HK-2 (cell line): ENCODE measurements at regions not wholly inside any gene's neighbourhood (a gene's known extent, or its start where the extent isn't known, plus 50 kb on each side); places are given as distances from the start of the nearest gene placed in this dataset.
A peak's percentile ranks its signal among the peaks of the same experiment; 100 is the strongest.

Experiments used
- DNase-seq: peaks from one replicate; pipeline ENCODE4 v3.0.0-alpha.2; 2018; ENCODE audit not compliant: unreplicated experiment

DNA sequence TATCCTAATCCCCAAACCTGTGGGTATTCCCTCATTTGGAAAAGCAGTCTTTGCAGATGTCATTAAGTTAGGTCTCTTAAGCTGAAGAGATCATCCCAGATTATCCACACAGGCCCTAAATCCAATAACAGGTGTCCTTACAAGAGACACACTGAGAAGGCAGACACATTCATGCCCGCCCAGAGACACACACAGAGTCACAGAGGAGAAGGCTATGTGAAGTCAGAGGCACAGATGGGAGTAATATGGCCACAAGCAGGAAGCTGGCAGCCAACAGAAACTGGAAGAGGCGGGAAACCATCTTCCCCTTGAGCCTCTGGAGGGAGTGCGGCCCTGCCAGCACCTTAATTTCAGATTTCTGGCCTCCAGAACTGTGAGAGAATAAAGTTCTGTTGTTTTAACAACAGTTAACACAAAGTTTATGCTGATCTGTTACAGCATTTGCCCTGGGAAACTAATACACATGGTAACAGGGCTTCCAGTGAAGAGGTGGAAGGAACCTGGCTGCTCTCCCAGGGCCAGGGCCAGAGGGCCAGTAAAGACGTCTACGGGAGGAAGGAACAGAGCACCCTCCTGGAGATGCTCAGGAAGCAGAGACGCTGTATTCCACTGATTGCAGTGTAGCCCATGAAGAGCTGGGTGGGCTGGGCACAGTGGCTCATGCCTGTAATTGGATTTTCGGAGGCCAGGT lies 217.5 kb downstream of the GLI2 start:
- no peak for DNase-seq

DNA sequence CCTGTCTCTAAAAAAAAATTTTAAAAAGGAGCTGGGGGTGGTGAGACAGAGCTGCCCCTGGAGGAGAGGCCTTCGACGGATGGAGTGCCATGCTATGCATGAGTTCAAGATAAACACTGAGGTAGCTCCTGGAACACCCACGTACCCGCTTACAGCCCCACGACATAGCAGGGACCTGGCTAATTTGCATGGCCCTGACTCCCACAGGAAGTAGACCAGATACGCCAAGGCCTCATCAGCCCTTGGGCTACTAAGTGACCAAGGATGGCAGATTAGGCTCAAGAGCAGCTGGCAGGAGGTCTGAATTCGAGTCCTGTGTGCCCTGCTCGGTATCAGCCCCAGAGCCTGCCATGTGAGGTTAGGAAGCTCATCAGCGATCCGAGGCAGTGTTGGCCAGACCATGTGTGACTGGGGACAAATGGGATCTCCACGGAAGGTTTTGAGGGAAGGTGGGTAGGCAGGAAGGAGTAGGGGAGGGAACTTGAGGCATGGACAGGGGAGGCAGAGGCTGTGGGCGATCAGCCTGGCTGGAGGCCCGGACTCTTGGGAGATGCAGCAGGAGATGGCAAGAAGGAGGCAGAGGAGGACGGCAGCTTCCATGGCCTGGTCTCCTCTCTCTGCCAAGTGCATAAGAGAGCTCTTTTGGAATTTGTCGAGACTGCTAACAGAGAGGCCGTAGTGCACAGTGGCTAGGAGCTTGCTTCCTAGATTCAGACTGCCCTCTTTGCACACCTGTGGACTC lies 218.3 kb downstream of the GLI2 start:
- DNase-seq: no peak

DNA sequence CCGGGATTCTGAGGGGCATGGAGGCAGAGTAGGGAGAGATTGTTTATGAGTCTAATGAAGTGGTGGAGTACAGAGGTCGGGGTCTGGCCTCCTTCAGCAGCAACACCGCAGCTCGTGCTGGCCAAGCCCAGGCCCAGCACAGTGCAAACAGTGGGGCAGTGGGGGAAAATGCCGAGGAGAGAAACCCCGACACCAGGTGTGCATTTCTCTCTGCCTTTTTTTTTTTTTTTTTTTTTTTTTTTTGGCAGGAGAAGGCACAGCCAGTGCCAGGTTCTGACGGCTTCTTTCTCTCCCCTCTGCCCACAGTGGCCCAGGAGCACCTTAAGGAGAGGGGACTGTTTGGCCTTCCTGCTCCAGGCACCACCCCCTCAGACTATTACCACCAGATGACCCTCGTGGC lies 219.3 kb downstream of the GLI2 start:
- DNase-seq: no peak

DNA sequence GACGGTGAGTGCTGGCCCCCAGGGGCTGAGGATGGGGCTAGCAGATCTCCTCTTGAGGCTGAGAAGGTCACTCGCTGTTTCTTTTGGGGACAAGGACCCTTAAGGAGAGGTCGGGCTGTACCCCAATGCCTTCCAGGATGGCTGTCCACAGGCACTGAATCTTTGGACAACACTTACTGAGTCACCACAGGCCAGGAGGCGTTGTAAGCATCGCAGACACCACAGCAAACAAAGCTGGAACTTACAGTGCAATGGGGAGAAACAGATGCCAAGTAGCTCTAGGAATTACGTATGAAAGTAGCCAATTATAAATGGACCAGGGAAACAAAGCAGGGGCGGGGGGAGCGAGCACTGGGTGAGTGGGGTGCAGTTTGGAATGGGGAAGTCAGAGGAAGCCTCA lies 219.8 kb downstream of the GLI2 start:
- DNase-seq: no peak

DNA sequence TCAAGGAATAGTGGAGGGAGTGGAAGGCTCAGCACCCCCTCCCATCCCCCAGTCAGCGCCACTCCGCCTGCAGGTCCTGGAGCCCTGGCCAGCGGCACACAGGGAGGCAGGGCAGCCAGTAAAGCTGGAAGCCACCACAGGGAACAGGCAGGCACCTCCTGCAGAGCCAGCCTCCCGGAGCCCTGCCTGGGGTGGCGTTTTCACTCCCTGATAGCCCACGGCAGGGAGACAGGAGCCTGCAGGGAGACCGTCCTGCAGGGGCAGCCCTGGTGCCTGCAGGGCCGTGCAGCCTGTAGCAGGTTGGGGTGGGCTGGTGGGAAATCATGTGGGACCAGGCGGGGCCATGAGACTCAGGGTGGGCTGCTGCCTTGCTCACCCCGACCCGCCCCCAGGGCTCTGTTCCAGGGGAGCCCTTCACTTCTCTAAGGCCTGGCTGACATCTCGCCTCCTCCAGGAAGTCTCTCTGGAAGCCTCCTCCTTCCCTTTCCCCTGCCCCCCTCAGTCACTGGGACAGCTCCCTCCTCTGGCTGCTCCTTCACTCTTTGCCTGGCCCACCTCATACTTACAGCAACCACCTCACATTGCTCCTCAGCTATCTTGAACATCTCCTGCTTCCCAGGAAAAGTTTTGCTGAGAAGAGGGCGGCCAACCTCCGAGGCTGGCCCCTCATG lies 221.0 kb downstream of the GLI2 start:
- no peak for DNase-seq

DNA sequence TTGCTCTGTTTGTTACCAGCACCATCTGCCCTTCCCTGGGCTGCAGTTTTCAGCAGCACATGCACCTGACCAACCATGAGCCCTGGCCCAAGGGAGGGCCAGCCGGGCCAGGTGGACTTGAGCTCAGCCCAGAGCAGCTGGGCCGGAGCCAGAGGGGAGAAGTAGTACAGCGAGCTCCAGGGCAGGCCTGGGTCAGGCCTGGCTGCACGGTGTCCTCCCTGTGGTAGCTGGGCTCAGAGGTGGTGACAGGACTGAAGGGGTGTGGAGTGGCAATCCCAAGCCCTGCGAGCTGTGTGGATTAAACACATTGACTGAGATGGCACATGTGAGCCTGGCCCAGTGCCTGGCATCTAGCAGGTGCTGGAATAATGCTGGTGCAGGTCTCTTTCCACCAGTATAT lies 222.2 kb downstream of the GLI2 start:
- DNase-seq: no peak

DNA sequence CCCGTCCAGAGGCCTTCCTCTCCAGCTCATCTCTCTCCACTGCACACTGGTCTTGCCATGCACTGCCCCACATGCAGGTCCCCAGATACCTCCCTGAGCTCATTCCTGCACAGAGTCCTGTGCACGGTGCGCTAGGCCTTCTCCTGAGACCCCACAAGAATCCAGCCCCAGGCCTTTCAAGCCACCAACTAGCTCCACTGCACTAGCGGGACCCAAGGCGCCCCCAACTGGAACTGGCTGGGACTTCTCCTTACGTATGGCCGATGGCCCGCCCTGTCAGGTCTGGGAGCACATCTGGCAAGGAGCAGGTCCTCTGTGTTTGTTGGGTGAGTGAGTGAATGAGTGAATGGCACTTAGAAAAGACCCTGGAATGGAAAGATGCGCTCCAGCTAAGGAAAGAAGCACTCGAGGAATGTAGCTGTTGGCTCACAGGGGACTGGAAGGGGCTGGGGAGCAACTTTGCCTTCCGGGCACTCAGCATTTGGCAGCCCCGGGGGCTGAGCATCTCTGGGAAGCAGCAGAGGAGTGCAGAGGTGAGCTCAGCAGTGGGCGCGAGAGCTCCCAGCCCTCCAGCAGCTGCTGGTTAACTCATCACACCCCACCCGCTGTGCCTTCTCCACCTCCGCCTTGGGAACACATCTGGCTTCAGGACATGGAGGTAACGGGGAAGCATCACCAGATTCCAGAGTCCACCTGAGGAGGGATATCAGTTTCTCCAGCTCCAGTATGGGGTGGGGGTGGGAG lies 223.1 kb downstream of the GLI2 start:
- no peak for DNase-seq

DNA sequence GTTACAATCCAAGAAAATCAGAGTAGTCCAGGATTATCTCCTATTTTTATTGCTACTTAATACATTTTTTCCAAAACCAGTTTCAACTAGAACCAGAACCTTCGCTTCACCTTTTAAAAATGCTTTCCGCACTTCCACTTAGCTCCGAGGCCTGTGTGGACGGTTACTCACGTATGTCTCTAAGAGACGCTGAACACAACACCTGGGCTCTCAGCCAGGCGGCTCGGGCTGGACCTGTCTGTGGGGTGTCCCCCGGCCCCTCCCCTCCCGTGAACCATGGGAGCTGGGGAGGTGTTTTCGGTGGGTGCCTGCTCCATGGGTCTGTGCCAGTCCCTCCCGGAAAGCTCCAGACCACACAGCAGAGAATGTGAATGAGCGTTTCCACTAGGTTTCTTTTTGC lies 223.8 kb downstream of the GLI2 start:
- DNase-seq: no peak

DNA sequence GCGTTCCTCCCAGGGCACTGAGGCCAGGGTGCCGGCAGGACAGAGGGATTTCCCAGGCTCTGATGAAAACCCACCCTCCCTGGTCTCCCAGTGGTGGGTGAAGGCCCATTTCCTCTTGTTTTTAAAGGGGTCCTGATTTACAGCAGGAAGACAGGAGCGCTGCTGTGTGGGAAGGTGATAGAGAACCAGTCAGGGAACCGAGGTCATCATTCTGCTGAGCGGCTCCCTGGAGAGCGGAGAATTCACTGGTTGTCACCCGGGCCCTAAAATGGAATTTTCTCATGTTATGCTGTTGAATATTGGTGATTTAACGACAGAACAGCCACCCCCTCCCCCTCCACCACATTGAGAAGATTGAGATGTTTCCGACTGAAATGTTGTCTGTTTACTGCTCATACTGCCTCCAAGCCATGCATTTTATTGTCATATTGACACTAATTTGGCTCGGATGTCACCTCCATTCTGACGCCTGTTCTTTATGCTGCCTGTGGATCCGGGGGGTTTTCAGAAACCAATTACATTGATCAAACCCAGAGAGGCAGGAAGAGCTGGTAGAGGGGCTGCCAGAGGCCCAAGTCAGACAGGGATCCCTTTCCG lies 225.2 kb downstream of the GLI2 start:
- no peak for DNase-seq

DNA sequence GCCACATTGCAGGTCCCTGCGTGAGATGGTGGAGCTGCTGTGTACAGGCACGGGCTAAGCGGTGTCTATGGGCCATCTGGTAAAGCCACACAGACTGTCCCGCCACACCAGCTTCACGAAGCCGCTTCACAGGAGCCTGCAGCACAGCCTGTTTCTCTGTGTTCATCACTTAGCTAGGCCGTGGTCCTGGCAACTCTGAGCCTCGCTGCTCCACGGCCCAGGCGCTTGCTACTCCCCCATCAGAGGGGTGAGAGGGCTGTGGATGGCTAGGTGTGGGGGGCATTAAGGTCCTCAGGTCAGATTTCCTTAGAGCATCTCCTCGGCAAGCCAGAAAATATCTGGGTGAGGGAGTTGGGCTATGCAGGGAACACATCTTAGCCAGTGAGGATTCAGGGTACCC lies 225.7 kb downstream of the GLI2 start:
- no peak for DNase-seq

DNA sequence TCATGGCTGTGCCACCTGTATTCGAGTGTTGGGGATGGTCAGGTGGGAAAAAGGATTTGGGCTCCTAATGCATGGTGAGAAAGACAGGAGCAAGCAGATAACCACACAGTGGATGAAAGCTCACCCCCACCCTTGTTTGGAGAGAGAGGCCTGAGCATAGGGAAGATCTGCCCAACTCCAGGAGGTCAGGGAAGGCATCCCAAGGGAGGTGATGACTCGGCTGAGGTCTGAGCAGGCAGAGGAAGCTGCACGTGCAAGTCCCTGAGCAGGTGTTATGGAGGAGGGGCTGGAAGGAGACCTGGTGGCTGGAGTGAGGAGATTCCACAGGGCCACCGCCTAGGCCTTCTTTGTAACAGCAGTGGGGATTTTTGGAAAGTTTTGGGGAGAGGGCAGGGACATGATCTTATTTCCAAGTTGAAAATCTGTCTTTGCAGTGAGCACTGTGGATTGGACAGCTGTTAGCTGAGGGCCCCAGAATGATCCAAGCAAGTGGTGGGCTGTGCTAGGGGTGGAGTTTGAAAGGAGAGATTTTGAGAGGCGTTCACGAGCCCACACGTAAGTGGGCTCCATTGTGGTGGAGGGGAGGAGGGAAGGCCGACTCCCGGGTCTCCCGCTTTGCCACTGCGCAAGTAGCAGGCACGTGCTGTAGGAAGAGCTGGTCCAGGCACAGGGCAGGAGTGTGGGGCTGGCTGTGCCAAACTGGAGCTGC lies 228.5 kb downstream of the GLI2 start:
- peak; percentile 20 for DNase-seq

DNA sequence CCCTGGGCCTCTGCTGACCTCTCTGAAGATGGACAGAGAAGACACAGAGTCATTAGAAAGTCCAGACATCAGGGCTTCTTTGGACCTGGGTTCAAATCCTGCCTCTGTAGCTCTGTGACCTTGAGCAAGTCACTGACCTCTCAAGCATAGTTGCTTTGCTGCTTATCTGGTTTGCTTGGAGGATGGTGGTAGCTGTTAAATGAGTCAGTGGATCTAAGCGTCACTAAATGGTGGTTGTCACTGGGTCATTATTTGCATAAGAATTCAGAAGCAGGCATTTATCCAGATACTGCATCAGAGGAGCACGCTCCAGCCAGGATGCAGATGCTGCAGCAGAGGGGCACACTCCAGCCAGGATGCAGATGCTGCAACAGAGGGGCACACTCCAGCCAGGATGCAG lies 229.2 kb downstream of the GLI2 start:
- no peak for DNase-seq

DNA sequence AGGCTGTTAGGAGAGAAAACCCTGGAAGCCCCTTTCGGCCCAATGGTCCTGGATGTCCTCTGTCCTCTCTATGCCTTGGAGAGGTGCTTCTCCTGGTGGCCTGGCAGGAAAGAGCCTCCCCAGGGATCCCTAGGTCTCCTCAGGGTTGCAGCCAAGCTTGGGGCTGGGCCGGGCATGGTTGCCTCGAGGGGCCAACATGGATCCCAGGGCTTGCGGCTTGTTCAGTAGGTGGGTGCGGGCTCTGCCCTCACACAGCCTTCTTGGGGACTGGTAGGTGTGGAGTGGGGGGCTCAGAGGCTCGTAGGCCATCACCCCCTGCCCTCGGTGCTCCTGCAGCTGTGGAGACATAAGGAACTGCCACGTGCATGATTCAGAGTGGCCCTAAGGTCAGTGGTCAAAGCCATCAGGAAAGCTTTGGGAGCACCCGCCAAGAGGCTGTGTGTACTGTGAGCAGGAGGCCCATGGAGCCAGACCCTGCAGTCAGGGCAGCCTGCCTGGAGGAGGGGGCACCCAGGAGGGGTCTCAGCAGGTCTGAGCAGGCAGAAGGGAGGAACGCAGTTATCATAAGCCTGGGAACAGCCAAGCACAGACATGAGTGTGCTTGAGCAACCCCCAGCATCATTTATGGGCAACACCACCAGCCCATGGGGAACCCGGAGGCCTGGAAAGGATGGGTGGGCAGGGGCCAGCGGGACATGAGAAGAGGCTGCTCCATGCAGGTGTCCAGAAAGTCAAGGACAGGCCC lies 231.0 kb downstream of the GLI2 start:
- no peak for DNase-seq

DNA sequence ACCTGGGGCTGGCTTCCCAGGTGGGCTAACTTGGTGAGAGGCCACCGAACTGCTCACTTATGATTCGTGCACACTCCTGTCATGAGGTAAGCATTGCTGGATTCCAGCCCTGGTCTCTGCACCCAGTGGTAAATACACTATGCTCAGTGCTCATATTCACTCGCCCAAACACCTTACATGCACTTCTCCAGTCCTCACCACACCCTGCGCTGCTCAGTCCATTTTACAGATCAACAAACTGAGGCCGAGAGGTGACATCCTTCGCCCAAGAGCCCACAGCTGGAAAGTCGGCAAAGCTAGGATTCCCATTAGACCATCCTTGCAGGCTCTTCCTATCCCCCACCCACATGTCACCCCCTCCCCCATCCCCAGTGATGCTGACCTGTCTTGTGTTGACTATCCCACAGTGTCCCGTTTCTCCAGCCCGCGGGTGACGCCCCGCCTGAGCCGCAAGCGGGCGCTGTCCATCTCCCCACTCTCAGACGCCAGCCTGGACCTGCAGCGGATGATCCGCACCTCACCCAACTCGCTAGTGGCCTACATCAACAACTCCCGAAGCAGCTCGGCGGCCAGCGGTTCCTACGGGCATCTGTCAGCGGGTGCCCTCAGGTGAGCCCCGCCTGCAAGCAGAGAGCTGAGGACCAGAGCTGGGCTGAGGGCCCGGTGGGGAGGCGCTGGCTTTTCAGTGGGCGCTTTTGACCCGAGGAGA lies 232.8 kb downstream of the GLI2 start:
- DNase-seq: no peak

DNA sequence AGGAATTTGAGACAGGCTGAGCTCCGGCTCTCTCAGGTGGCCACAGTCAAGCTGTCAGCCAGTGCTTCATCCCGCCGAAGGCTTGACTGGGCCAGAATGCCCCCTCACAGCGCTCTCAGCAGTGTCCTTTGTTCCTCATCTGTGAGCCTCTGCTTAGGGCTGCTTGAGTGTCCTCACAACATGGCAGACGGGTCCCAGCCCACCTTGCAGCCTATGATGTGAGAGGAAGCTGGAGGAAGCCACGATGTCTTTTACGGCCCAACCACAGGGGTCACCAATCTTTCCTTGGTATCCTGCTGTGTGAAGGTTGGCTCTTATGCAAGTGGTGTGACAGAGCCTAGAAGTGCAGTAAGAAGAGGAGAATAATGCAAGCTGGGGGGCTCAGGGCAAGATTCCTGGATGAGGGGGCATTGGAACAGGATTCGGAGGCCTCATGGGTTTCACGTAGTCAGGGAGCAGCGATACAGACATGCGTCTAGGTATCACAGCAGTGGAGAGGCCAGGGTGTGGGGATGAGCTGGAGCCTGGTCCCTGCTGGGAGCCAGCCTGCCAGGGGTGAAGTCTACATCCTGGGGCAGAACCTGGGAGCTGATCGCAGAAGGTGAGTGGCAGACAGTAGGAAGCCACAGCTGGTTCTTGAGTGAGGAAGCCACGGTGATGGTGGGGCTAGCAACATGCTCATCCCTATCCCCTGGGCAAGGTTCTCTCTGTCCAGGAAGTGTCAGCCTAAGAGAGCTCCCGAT lies 234.1 kb downstream of the GLI2 start:
- DNase-seq: no peak

DNA sequence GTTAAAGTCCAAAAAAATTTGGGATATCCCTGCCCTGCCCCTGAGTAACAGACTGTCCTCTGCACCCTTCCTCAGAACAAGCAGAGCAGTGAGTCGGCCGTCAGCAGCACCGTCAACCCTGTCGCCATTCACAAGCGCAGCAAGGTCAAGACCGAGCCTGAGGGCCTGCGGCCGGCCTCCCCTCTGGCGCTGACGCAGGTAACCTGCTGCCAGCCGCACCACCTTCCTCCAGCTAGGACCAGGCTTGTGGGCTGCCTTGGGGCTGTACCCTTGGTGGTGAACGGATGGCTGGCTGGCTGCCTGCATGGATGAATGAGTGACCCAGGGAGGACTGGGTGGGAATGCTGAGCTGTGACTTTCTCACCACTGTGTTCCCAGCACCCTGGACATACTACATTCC lies 236.2 kb downstream of the GLI2 start:
- DNase-seq: no peak

DNA sequence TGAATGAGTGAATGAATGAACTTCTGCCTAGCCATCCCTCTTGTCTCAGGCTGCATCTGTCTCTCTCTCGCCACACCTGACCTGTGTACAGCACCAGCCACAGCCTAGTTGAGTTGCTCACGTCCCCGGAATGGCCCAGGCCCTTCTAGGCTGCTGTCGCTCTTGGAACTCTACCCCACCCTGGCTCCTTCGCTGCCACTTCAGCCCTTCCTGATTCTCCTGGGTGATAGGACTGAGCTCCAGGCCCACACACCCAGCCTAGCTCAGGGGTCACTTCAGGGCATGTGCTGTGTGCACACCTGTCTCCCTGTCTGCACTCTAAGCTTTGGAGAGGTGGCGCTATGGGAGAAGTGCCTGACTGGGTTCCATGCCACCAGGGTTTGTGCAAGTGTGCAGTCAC lies 236.6 kb downstream of the GLI2 start:
- no peak for DNase-seq

DNA sequence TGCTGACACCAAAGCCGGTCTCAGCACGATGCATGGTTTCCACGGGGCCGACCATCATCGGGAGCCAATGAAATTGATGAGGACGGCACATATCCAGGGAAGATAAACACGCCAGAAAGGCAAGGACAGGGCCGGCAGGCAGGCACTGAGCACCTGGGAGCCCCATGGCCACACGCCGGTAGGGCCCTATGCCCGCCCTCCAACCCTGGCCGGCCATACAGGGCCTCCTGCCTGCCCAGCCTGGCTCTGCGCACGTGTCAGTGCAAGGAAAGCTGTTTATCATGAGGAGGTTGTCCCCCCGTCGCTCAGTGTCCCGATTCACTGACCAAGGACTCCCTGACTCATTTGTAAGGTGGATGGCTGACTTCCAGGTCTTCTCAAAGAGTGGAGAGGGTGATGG lies 237.5 kb downstream of the GLI2 start:
- DNase-seq: no peak

DNA sequence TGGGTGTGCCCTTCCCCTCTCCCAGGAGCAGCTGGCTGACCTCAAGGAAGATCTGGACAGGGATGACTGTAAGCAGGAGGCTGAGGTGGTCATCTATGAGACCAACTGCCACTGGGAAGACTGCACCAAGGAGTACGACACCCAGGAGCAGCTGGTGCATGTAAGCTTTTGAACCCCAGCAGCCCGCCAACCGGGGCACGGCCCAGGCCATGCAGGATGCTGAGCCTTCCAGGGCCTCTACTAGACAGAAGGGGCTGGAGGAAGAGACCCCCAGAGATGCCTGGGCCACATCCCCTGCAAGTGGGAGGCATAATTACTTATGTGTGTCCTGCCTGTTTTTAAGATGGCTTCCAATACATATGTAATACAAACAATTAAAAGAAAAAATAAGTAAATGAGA lies 239.3 kb downstream of the GLI2 start:
- DNase-seq: no peak
